NCI-H2227 treated with DMSO at 0.1 percent for 48 hours (cell line): ENCODE measurements at regions not wholly inside any gene's neighbourhood (a gene's known extent, or its start where the extent isn't known, plus 50 kb on each side); places are given as distances from the start of the nearest gene placed in this dataset.
"Not testable (repeated sequence)": the region's sequence is repeated elsewhere in the genome, so short reads cannot be mapped to it uniquely, and the experiment has no call there.

Experiments
- DNase-seq: peaks from one replicate; lab custom pipeline; 2025; lab: John Stamatoyannopoulos, UW

- no peak for DNase-seq
Measured at GRCh38 chr2:180829836-180830235, 150.6 kb upstream of the UBE2E3 start.

DNA sequence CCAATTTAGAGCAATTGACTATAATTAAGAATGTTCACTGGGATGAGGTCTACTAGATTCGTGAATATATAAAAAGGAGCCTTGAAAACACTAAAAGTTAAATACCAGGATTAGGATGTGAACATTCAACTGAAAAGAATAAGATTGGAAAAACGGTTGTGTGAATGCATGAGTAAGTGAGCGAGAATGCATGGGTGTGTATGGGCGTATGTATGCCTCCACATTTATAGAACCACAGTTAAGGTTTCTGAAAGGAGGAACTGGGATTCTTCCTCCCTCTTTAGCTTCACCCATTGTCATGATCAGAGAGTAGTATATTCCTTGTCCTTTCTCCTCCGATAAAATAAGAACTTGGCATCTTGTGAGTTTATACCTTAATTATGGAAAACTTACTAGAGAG, 151.1 kb upstream of the UBE2E3 start:
- DNase-seq, result no peak

DNA sequence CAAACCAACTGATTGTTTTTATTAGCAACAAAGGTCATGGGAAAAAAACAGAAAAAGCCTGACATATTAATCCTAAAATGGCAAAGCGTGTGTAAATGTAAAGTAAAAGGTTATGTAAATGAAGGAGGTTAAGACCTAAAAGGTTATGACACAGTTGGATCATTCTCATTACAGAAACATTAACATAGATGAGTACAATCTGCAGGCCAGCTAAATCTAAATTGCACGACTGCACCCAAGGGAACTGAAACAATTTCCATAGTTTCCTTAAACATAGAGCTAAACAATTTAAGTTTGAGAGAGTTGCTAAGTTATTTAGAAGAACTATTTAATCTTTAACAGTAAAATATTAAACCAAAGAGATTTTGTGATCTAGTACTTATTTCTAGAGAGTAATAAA, 151.6 kb upstream of the UBE2E3 start:
- no peak for DNase-seq

DNA sequence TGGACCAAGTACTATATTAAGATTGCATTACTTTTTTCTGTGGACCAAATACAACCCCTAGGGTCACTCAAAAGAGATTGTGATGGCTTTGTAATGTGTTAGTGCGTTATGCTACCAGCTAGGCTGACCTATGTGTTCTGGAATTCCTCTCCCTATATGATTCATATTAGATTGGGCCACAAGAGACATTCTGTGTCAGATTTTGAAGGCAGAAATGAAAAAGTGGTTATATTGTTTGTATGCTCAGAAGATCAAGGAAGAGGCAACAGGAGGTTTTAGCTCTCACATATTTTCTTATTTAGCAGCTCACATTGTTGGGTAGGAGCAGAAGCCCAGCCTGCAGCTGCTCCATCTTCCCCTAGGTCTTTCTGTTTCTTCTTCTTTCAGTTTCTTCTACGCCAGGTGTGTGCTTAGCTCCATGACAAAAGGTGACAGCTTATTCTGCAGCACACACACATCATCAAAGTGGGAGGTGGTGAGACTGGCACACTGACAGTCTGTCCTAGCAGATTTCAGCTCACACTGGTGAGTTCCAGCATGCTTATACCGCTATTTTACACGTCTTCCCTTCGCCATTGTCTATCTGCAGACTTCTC, 156.8 kb upstream of the UBE2E3 start:
- no peak for DNase-seq

DNA sequence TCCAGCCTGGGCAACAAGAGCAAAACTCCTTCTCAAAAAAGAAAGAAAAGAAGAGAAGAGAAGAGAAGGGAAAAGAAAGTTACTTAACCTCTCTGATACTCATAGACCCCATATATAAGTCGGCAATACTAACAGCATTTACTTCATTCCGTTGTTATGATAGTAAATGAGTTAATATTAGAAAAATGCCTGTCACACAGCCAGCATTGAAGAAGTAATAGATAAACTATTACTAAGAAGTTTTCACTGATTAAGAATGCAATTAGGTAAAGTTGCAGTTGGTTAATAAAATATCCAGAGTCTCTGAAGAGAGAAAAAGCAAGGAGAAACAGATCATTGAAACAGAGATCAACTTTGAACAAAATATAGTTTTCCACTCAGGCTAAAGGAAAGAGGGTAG, 161.3 kb upstream of the UBE2E3 start:
- DNase-seq, result no peak

DNA sequence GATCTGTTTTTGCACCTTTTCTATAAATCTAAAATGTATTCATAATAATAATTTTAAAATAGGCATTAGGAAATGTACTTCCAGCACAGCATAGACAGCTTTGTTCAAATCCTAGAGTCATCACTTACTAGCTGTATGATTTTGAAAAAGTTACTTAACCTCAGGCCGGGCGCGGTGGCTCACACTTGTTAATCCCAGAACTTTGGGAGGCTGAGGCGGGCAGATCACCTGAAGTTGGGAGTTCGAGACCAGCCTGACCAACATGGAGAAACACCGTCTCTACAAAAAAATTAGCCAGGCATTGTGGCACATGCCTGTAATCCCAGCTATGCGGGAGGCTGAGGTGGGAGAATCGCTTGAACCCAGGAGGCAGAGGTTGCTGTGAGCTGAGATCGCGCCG, 161.7 kb upstream of the UBE2E3 start:
- DNase-seq, result not testable (repeated sequence)

GRCh38 chr2:180799141-180799540, 181.3 kb upstream of the UBE2E3 start:
- no peak for DNase-seq

DNA sequence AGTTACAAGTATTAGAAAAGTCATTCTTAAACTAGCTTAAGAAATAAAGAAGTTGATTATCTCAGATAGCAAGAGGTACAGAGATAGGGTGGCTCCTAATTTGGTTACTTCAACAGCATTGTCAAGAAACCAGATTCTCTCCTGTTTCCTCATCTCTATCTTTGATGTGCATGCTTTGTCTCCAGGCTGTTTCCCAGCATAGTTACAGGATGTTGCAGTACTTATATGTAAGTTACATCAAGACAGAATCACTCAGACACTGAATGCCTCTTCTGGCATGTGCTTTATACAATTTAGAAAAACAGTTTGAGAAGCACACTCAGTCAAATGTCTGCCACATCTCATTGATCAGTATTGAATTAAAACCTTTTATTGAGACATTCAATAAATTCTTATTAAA, 189.5 kb upstream of the UBE2E3 start:
- no peak for DNase-seq

GRCh38 chr2:180787330-180787729, 193.1 kb upstream of the UBE2E3 start:
- DNase-seq, result no peak

GRCh38 chr2:180781276-180781675, 199.1 kb upstream of the UBE2E3 start:
- no peak for DNase-seq

GRCh38 chr2:180778291-180778690, 202.1 kb upstream of the UBE2E3 start:
- DNase-seq, result no peak

- DNase-seq, result no peak
Measured at GRCh38 chr2:180776921-180777320, 203.5 kb upstream of the UBE2E3 start.

DNA sequence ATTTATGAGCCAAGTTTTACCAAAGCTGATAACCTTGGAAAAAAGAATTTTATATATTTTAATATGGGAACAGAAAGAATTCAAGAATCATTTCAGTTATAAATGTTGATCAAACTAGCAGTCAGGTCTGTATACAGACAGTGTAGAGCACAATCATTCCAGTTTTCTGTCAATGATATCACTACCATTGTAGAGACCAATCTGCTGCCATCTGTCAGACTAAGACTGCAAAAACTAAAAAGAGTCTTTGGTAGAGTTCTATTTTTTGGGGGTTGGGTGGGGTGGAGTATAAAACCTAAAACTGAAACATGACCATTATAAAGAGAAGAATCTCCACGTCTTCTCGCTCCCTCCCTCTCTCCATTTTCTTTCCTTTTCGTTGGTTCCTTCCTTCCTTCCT, 204.7 kb upstream of the UBE2E3 start:
- DNase-seq, result no peak

DNA sequence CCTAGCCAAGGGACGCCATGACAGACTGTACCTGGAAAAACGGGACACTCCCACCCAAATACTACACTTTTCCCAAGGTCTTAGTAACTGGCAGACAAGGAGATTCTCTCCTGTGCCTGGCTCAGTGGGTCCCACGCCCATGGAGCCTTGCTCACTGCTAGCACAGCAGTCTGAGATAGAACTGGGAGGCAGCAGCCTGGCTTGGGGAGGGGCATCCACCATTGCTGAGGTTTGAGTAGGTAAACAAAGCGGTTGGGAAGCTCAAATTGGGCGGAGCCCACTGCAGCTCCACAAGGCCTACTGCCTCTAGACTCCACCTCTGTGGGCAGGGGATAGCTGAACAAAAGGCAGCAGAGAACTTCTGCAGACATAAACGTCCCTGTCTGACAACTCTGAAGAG, 215.1 kb upstream of the UBE2E3 start:
- DNase-seq, result not testable (repeated sequence)

DNA sequence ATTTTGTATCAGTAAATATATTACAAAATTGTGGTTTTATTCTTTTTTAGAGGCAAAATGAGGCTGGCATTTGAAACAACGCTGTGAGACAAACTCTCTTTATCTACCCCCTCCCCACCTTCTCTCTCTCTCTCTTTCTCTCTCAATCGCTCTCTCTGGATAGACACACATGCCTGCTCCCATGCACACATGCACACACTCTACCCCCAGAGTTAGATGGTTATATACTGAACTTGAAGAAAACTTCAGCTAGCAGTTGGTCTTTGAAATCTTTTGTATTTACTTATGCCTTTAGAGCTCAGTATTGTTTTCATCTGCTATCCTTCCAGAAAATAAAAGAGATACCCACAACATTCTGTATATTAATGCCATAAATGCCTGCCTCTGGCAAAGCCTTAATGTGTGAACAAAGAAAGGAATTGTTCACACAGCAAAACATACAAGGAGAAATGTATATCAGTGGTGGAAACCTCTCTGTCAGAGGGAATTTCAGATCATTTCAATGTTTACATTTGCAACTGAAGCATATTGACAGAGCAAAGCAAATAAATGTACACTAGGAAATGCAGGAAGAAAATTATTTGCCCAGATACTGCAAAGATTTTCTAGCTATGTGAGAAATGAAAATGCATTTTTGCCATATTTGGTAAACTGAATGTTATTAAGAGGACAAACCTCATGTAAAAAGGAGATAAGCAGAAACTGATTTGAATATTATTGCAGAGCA, 217.0 kb upstream of the UBE2E3 start:
- DNase-seq, result no peak

DNA sequence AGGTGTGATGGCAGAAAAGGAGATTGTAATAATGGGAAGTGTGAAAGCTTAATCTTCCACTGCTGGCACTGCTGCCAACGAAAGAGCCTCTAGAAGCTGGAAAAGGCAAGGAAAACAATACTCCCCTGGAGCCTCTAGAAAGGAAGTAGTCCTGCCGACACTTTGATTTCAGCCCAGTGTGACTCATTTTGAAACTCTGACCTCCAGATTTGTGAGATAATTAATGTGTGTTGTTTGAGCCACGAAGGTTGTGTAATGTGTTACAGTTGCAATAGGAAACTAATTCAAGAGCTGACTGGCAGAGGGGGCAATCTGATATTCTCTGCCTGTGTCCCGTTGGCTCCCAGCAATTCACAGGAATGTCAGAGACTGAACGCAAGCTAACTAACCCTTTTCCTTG, 219.2 kb upstream of the UBE2E3 start:
- no peak for DNase-seq

- DNase-seq, result no peak
Measured at GRCh38 chr2:180759631-180760030, 220.8 kb upstream of the UBE2E3 start.

- DNase-seq, result no peak
Measured at GRCh38 chr2:180753809-180754761, 226.3 kb upstream of the UBE2E3 start.

- DNase-seq, result no peak
Measured at GRCh38 chr2:180751306-180751920, 229.0 kb upstream of the UBE2E3 start.

DNA sequence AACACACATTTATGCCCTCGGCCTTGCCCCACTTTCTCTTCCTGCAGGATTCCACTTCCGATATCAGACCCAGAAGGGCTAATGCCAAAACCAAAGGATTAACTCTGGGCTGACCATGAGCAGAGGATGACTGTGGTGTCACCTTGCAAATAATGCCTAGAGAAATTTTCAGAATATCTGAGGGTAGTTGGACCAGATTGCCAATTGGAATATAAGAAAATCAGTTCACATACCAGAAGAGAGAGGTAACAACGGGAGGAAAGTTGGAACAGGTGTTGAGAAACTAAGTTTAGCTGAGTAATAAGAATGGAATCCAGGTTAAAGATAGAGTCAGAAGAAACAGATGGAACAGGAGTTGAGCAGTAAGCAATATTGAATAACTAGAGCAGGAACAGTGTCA, 232.7 kb upstream of the UBE2E3 start:
- DNase-seq, result no peak

GRCh38 chr2:180743401-180743800, 237.0 kb upstream of the UBE2E3 start:
- DNase-seq, result no peak

DNA sequence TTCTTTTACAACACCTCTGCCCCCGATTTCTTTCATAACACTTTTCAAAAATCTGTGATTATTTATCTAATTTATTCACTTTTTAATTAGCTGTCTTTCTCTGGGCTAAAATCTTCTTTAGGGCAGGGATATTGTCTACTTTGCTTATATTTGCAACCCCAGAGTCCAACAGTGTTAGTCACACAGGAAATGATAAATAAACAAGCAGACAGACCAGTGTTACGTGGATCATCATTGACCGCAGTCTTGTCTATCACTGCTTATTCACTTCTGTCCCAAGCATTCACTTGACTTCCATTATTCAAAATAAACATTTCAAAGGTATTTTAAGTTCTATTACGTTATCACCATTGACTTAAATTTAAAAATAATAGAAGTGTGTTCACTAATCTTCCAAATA, 237.6 kb upstream of the UBE2E3 start:
- no peak for DNase-seq
